ENCODE measurements at regions not wholly inside any gene's neighbourhood (a gene's known extent, or its start where the extent isn't known, plus 50 kb on each side); places are given as distances from the start of the nearest gene placed in this dataset.

DNA sequence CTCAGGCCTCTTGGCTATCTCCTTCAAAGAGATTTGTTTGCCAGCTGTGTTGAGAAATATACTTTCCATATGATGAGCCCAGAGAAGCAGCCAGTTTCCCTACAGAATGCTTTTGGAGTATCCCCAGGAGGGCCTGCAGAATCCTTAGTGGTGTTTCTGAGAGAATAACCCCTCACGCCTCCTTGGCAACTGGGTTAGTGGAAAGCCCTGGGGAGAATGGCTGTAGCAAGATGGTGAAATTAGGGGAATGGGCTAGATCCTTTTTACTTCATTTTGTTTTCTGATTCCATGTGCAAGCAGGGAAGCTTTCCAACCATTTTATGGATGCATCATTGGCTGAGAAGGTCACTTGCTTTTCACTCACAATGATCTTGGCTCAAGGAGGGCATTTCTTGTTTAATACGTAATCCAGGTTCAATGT lies 364.6 kb downstream of the DMRT2 start:
- ATAC-seq (ENCODE audit: low FRiP score in 2 of 2) (no peak), DNase-seq (no peak)
- WGBS, 2 donors, result 90 to 93% methylated on average over 2 of the region's 2 CpGs
- no peaks in the 10 kb centered on the region for H3K36me3 ChIP-seq
- H3K27ac ChIP-seq, result no peak overlapping the region
- H3K27me3 ChIP-seq, result no peaks in the 10 kb centered on the region
- TF ChIP-seq, protein P1, sequence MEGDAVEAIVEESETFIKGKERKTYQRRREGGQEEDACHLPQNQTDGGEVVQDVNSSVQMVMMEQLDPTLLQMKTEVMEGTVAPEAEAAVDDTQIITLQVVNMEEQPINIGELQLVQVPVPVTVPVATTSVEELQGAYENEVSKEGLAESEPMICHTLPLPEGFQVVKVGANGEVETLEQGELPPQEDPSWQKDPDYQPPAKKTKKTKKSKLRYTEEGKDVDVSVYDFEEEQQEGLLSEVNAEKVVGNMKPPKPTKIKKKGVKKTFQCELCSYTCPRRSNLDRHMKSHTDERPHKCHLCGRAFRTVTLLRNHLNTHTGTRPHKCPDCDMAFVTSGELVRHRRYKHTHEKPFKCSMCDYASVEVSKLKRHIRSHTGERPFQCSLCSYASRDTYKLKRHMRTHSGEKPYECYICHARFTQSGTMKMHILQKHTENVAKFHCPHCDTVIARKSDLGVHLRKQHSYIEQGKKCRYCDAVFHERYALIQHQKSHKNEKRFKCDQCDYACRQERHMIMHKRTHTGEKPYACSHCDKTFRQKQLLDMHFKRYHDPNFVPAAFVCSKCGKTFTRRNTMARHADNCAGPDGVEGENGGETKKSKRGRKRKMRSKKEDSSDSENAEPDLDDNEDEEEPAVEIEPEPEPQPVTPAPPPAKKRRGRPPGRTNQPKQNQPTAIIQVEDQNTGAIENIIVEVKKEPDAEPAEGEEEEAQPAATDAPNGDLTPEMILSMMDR (IDR thresholded peaks at IDR 0.05), result no peak
- TF ChIP-seq EP300 (IDR thresholded peaks at IDR 0.05) (no peak), POLR2AphosphoS5 (IDR thresholded peaks at IDR 0.05) (no peak), POLR2A (IDR thresholded peaks at IDR 0.05) (no peak)
- no peaks in the 10 kb centered on the region for H3K4me1 ChIP-seq
- H3K9me3 ChIP-seq, result no peaks in the 10 kb centered on the region
- no peak overlapping the region for H3K4me3 ChIP-seq

DNA sequence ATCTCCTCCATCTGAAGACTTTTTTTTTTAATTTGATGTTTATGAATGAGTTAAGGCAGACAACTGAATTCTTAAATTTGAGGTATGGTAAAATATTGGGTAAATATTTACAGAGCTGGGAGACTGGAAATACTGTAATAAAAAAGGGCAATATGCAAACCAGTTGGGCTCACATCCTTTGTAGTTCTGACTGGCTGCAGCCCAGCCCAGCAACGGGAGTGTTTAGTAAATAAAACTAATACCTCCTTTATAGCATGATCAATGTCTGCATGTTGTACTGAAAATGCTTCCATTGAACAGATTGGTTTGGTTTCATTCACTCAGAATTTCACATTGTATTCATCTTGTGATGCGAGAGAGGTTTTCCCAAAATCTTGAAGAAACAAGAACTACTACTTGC lies 365.0 kb downstream of the DMRT2 start:
- TF ChIP-seq, protein P1 (IDR thresholded peaks at IDR 0.05), result no peak
- TF ChIP-seq POLR2A (IDR thresholded peaks at IDR 0.05) (no peak), EP300 (IDR thresholded peaks at IDR 0.05) (no peak), POLR2AphosphoS5 (IDR thresholded peaks at IDR 0.05) (no peak)
- ATAC-seq (ENCODE audit: low FRiP score in 2 of 2), result no peak

DNA sequence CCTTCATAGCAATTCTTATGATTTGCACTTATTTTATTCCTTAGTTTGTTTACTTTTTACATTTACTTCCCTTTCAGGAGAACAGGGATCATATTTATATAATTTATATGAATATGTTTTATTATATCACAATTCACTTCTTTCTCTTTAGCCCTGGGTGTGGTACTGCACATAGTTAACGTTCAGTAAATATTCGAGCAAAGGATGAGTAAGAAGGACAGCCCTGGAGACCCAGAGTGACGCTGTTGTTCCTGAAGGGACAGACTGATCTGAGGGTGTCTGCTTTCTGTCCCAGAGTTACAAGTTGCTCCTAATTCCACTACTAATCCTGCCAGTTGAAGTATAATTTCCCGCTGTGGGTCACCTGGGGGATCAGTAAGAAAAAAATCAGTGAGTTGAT lies 366.1 kb downstream of the DMRT2 start:
- Histone ChIP-seq H3K36me3 (no peaks in the 10 kb centered on the region), H3K9me3 (no peaks in the 10 kb centered on the region), H3K4me3 (no peak overlapping the region), H3K27me3 (no peaks in the 10 kb centered on the region), H3K27ac (no peak overlapping the region), H3K4me1 (no peaks in the 10 kb centered on the region)
- ATAC-seq (ENCODE audit: low FRiP score in 2 of 2) (no peak), DNase-seq (no peak)
- no peak for TF ChIP-seq POLR2A (IDR thresholded peaks at IDR 0.05)
- TF ChIP-seq, protein P1 (IDR thresholded peaks at IDR 0.05), result no peak
- TF ChIP-seq EP300 (IDR thresholded peaks at IDR 0.05), result no peak
- TF ChIP-seq POLR2AphosphoS5 (IDR thresholded peaks at IDR 0.05), result no peak
- 64 to 67% methylated on average over 4 of the region's 4 CpGs for WGBS, 2 donors

More for the DNA sequence above, 365.0 kb downstream of the DMRT2 start:
- Histone ChIP-seq H3K4me1 (no peaks in the 10 kb centered on the region), H3K27me3 (no peaks in the 10 kb centered on the region), H3K4me3 (no peak overlapping the region), H3K27ac (no peak overlapping the region), H3K36me3 (no peaks in the 10 kb centered on the region), H3K9me3 (no peaks in the 10 kb centered on the region)
- DNase-seq, result no peak
- 70% methylated on average over 2 of the region's 2 CpGs for WGBS, 2 donors

DNA sequence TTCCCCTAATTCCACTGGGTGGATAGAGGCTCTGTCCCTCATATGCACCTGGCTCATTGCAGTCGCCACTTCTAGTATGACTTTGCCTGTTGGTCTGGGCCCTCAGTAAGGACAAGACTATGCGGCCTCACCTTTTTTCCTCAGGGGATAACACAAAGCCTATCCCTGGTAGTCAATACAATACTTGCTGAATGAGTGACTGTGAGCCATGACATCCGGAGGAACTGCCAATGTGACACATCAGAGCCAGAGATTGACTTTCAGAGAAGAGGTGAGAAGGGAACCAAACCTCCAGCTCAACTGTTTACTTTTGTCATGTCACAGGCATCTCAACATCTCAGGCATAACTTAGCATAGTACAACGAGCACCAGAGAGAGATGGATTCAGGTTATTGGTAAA lies 371.3 kb downstream of the DMRT2 start:
- Histone ChIP-seq H3K4me1 (no peaks in the 10 kb centered on the region), H3K9me3 (no peaks in the 10 kb centered on the region), H3K36me3 (no peaks in the 10 kb centered on the region), H3K27ac (no peak overlapping the region), H3K4me3 (no peak overlapping the region), H3K27me3 (no peaks in the 10 kb centered on the region)
- ATAC-seq (ENCODE audit: low FRiP score in 2 of 2) (no peak), DNase-seq (no peak)
- 78 to 81% methylated on average over 4 of the region's 4 CpGs for WGBS, 2 donors
- TF ChIP-seq POLR2AphosphoS5 (IDR thresholded peaks at IDR 0.05) (no peak), EP300 (IDR thresholded peaks at IDR 0.05) (no peak), POLR2A (IDR thresholded peaks at IDR 0.05) (no peak)
- TF ChIP-seq, protein P1 (IDR thresholded peaks at IDR 0.05), result no peak

DNA sequence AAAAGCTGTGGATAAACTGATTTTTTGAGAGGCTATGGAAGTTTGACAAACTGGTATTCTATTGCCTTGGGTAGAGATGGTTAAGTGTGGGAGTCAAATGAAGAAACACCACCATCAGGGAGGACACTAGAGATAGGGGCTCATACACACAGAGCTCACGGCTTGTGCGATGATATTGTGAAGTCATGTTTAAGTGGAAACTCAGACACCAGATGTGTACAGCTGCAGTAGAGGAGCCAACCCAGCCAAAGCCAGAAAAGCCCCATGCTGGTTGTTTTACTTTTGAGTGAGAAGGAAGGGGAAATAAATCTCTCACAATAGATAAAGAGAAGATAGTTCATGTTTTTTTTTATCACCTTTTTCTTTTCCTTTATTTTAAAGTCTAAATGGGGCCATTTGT lies 377.7 kb downstream of the DMRT2 start:
- H3K4me3 ChIP-seq, result no peak overlapping the region
- H3K27ac ChIP-seq, result no peak overlapping the region
- DNase-seq, result no peak
- WGBS, 2 donors, result 49 to 75% methylated on average over 2 of the region's 2 CpGs
- H3K36me3 ChIP-seq, result no peaks in the 10 kb centered on the region
- no peaks in the 10 kb centered on the region for H3K27me3 ChIP-seq
- no peaks in the 10 kb centered on the region for H3K9me3 ChIP-seq
- TF ChIP-seq, protein P1 (IDR thresholded peaks at IDR 0.05), result no peak
- no peak for TF ChIP-seq POLR2A (IDR thresholded peaks at IDR 0.05)
- TF ChIP-seq POLR2AphosphoS5 (IDR thresholded peaks at IDR 0.05), result no peak
- no peak for TF ChIP-seq EP300 (IDR thresholded peaks at IDR 0.05)
- ATAC-seq (ENCODE audit: low FRiP score in 2 of 2), result no peak
- H3K4me1 ChIP-seq, result no peaks in the 10 kb centered on the region
